Endothelial cell of umbilical vein (primary cell): ENCODE measurements at regions not wholly inside any gene's neighbourhood (a gene's known extent, or its start where the extent isn't known, plus 50 kb on each side); places are given as distances from the start of the nearest gene placed in this dataset.
"Not testable (repeated sequence)": the region's sequence is repeated elsewhere in the genome, so short reads cannot be mapped to it uniquely, and the experiment has no call there.

Experiments used
- BruUV-seq: library from RNA; stranded (reverse); fragments of 400-500 nt; replicated peaks from 2 replicates; lab custom pipeline; 2021; lab: Mats Ljungman, UMichigan
- CTCF ChIA-PET: fragments of 300-600, 350-600 bp; sonication (Branson Sonifier 250); formaldehyde crosslinking; loops from one replicate; lab custom pipeline; 2021; ENCODE audit warnings: antibody characterized with exemption, inconsistent platforms; lab: Charles Lee
- POLR2A ChIA-PET: fragments of 300-600, 350-600 bp; sonication (Branson Sonifier 250); formaldehyde crosslinking; loops from one replicate; lab custom pipeline; 2021; ENCODE audit warnings: antibody characterized with exemption, inconsistent platforms; lab: Charles Lee
- DNase-seq: peaks from one replicate; pipeline ENCODE4 v3.0.0-alpha.2; 2011; ENCODE audit warnings: low read depth, low spot score
- FAIRE-seq: peaks from 2 replicates; lab custom pipeline; 2011; peaks lifted over from hg19 to GRCh38; lab: Jason Lieb, UNC
- H2AFZ ChIP-seq: 2 replicates; pipeline ENCODE4 v1.6.0; 2012; ENCODE audit warnings: low read depth, low read length, control low read depth, inconsistent platforms
- H3K27ac ChIP-seq: 2 replicates; pipeline ENCODE4 v1.5.1; 2011; ENCODE audit warnings: low read depth, mild to moderate bottlenecking, control low read depth, low read length, moderate library complexity; ENCODE audit not compliant: insufficient read depth
- H3K27me3 ChIP-seq, 2 experiments: 2 replicates each; pipeline versions ENCODE4 v1.6.0 to v1.6.1; 2011; ENCODE audit warnings: low read length in 2 of 2, mixed read lengths in 1 of 2; ENCODE audit not compliant: control insufficient read depth in 2 of 2, insufficient read depth in 2 of 2
- H3K36me3 ChIP-seq, 2 experiments: 2 replicates in 1 of 2; 3 replicates in 1 of 2; pipeline ENCODE4 v1.5.1; 2011; ENCODE audit warnings: low read length in 2 of 2, mild to moderate bottlenecking in 1 of 2, moderate library complexity in 1 of 2; ENCODE audit not compliant: control insufficient read depth in 2 of 2, insufficient read depth in 2 of 2; ENCODE audit errors: extremely low read depth in 1 of 2
- H3K4me1 ChIP-seq: 3 replicates; pipeline ENCODE4 v1.5.1; 2011; ENCODE audit warnings: mild to moderate bottlenecking, low read length; ENCODE audit not compliant: control insufficient read depth, insufficient read depth; ENCODE audit errors: extremely low read depth
- H3K4me2 ChIP-seq: 2 replicates; pipeline ENCODE4 v1.6.1; 2011; ENCODE audit warnings: low read length, control low read depth, mixed read lengths; ENCODE audit not compliant: insufficient read depth
- H3K4me3 ChIP-seq, 3 experiments: fragments of 200-600 bp in 1 of 3; sonication (generic), shearing (Covaris generic) in 1 of 3; replicated peaks in 1 of 3; 2 replicates each; pipeline ENCODE4 v1.5.1; 2011 to 2016; ENCODE audit warnings: control low read depth in 3 of 3, low read length in 3 of 3, mild to moderate bottlenecking in 2 of 3, inconsistent platforms in 1 of 3, low read depth in 1 of 3, moderate library complexity in 1 of 3; ENCODE audit not compliant: insufficient read depth in 1 of 3
- H3K79me2 ChIP-seq: 2 replicates; pipeline ENCODE4 v1.6.0; 2012; ENCODE audit warnings: low read length, inconsistent platforms; ENCODE audit not compliant: control insufficient read depth, insufficient read depth
- H3K9ac ChIP-seq: replicated peaks from 2 replicates; pipeline ENCODE3; 2011; ENCODE audit warnings: low read length, control low read depth; ENCODE audit not compliant: insufficient read depth; ENCODE audit errors: extremely low read depth
- H3K9me1 ChIP-seq: replicated peaks from 3 replicates; pipeline ENCODE4 v1.6.0; 2011; ENCODE audit warnings: mild to moderate bottlenecking, low read length; ENCODE audit not compliant: control insufficient read depth, insufficient read depth; ENCODE audit errors: extremely low read depth
- H3K9me3 ChIP-seq: replicated peaks from 2 replicates; pipeline ENCODE4 v1.5.1; 2012; ENCODE audit warnings: low read length, inconsistent platforms; ENCODE audit not compliant: control insufficient read depth, insufficient read depth
- H4K20me1 ChIP-seq: replicated peaks from 2 replicates; pipeline ENCODE3; 2011; ENCODE audit warnings: mild to moderate bottlenecking, low read length; ENCODE audit not compliant: control insufficient read depth, insufficient read depth; ENCODE audit errors: extremely low read depth
- EZH2 ChIP-seq: IDR thresholded peaks from 2 replicates; pipeline ENCODE4 v1.6.1; 2012; ENCODE audit warnings: borderline replicate concordance, low read depth, mild to moderate bottlenecking, moderate library complexity, low read length, inconsistent platforms; ENCODE audit not compliant: severe bottlenecking
- FOS ChIP-seq: IDR thresholded peaks from 2 replicates; pipeline ENCODE4 v1.6.1; 2011; ENCODE audit warnings: mild to moderate bottlenecking, low read length, moderate library complexity, borderline replicate concordance; ENCODE audit not compliant: insufficient read depth
- GATA2 ChIP-seq: IDR thresholded peaks from 2 replicates; pipeline ENCODE4 v1.7.0; 2011; ENCODE audit warnings: low read depth, mild to moderate bottlenecking, moderate library complexity, mixed read lengths, low read length; ENCODE audit not compliant: insufficient read length, insufficient read depth
- JUN ChIP-seq: IDR thresholded peaks from 2 replicates; pipeline ENCODE4 v1.6.1; 2011; ENCODE audit warnings: borderline replicate concordance, low read depth; ENCODE audit not compliant: insufficient read length, insufficient read depth
- MYC ChIP-seq: IDR thresholded peaks from one replicate; pipeline ENCODE4 v1.6.1; 2011; ENCODE audit warnings: mild to moderate bottlenecking, low read depth, low read length
- POLR2A ChIP-seq: IDR thresholded peaks from 2 replicates; pipeline ENCODE4 v1.6.1; 2012; ENCODE audit warnings: low read depth, mild to moderate bottlenecking, control low read depth, low read length
- POLR2AphosphoS5 ChIP-seq: IDR thresholded peaks from 2 replicates; pipeline ENCODE4 v1.6.1; 2012; ENCODE audit warnings: low read depth, mild to moderate bottlenecking, control low read depth, low read length, moderate library complexity; ENCODE audit not compliant: insufficient read depth
- dilution Hi-C: fragments of 300-500 bp; cut with MboI; formaldehyde crosslinking; loops from one replicate; pipeline ENCODE4 v1.15.0; 2019; ENCODE audit warnings: low sequenced_read_pairs; ENCODE audit not compliant: extremely low pct_ligation_motif_present
- intact Hi-C: fragments of 100-400 bp; cut with micrococcal nuclease; formaldehyde crosslinking; loops from one replicate; pipeline ENCODE4 v1.10.0; 2022
- TF ChIP-seq, protein P1 (sequence below): IDR thresholded peaks from 2 replicates; pipeline ENCODE4 v1.6.1; 2011; ENCODE audit not compliant: insufficient read depth, insufficient read length
- TF ChIP-seq, protein P2 (sequence below), 2 donors: IDR thresholded peaks; 1 replicate in 1 of 2; 2 replicates in 1 of 2; pipeline ENCODE4 v1.5.1; 2011; ENCODE audit warnings: low read length in 2 of 2, mild to moderate bottlenecking in 2 of 2, moderate library complexity in 2 of 2, control low read depth in 1 of 2, inconsistent platforms in 1 of 2, low read depth in 1 of 2; ENCODE audit not compliant: insufficient read depth in 1 of 2; ENCODE audit errors: extremely low read depth in 1 of 2

DNA sequence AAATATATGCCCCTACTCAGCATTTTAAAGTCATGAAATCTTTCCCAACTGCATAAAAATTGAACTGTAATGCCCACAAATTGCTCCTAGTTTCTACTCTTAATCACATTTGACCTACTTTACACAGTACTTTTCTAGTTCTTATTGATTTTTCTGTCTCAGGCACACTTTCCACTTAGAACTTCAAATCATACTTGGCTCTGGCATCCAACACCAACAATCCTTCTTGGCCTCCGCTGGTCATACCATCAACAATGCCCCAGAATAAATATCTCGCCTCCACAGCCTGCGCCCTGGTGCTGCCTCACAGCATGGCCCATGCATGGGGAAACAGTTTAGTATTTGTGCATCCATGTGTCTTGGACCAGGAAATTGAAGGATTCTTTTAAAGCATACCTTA, 107.5 kb upstream of the SYT10 start:
- no TSS peak for BruUV-seq
- Histone ChIP-seq H3K9me3 (peaks cover 3% of the 10 kb centered on the region), H3K27ac (no peak overlapping the region), H3K4me1 (no peaks in the 10 kb centered on the region), H3K79me2 (no peaks in the 10 kb centered on the region), H3K27me3 (no peaks in the 10 kb centered on the region), H3K4me2 (no peak overlapping the region), H2AFZ (no peak overlapping the region), H4K20me1 (no peaks in the 10 kb centered on the region), H3K36me3 (no peaks in the 10 kb centered on the region), H3K9ac (no peak overlapping the region), H3K9me1 (no peaks in the 10 kb centered on the region), H3K4me3 (no peak overlapping the region)
- DNase-seq (no peak), FAIRE-seq (no peak)
- intact Hi-C loops (no loop called here), dilution Hi-C loops (no loop called here)
- CTCF ChIA-PET = no interaction called here
- POLR2A ChIA-PET = no interaction called here
- TF ChIP-seq EZH2 (no peak), FOS (no peak), GATA2 (no peak), JUN (no peak), MYC (no peak), POLR2A (no peak), POLR2AphosphoS5 (no peak)
- TF ChIP-seq, protein P1, sequence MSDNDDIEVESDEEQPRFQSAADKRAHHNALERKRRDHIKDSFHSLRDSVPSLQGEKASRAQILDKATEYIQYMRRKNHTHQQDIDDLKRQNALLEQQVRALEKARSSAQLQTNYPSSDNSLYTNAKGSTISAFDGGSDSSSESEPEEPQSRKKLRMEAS = no peak
- TF ChIP-seq, protein P2, sequence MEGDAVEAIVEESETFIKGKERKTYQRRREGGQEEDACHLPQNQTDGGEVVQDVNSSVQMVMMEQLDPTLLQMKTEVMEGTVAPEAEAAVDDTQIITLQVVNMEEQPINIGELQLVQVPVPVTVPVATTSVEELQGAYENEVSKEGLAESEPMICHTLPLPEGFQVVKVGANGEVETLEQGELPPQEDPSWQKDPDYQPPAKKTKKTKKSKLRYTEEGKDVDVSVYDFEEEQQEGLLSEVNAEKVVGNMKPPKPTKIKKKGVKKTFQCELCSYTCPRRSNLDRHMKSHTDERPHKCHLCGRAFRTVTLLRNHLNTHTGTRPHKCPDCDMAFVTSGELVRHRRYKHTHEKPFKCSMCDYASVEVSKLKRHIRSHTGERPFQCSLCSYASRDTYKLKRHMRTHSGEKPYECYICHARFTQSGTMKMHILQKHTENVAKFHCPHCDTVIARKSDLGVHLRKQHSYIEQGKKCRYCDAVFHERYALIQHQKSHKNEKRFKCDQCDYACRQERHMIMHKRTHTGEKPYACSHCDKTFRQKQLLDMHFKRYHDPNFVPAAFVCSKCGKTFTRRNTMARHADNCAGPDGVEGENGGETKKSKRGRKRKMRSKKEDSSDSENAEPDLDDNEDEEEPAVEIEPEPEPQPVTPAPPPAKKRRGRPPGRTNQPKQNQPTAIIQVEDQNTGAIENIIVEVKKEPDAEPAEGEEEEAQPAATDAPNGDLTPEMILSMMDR (IDR thresholded peaks at IDR 0.05; ENCODE audit: extremely low read depth in 1 of 2, insufficient read depth in 1 of 2, low read depth in 1 of 2, low read length in 2 of 2) = no peak

DNA sequence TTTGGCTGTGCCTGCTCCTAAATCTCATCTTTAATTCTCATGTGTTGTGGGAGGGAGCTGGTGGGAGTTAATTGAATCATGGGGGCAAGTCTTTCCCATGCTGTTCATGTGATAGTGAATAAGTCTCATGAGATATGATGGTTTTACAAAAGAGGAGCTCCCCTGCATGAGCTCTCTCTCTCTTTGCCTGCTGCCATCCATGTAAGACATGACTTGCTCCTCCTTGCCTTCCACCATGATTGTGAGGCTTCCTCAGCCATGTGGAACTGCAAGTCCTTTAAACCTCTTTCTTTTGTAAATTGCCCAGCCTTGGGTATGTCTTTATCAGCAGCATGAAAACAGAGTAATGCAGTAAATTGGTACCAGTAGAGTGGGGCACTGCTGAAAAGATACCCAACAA, 110.6 kb upstream of the SYT10 start:
- intact Hi-C loops = not testable (repeated sequence)

More for the DNA sequence above, 110.6 kb upstream of the SYT10 start:
- POLR2A ChIA-PET, H4K20me1 ChIP-seq, H3K9me1 ChIP-seq, BruUV-seq, H3K9ac ChIP-seq, H3K9me3 ChIP-seq, CTCF ChIA-PET, H3K79me2 ChIP-seq, H3K27me3 ChIP-seq, H3K27ac ChIP-seq, FAIRE-seq, H3K4me1 ChIP-seq, DNase-seq, H3K4me2 ChIP-seq, H3K36me3 ChIP-seq, H2AFZ ChIP-seq, dilution Hi-C loops, H3K4me3 ChIP-seq: not testable (repeated sequence)
